ENCODE measurements at regions not wholly inside any gene's neighbourhood (a gene's known extent, or its start where the extent isn't known, plus 50 kb on each side); places are given as distances from the start of the nearest gene placed in this dataset.
A peak's percentile ranks its signal among the peaks of the same experiment; 100 is the strongest.

GRCh38 chr4:157728215-157728614 is 444.6 kb downstream of the GASK1B start:
- Histone ChIP-seq H2BK12ac (ENCODE audit: low read length) (no peak overlapping the region), H3K23ac (ENCODE audit: low read depth, low read length, poor library complexity) (no peak overlapping the region), H4K91ac (ENCODE audit: low read depth, low read length, poor library complexity) (no peak overlapping the region), H3K9ac (ENCODE audit: low read depth, low read length, poor library complexity) (no peak overlapping the region), H4K8ac (ENCODE audit: low read depth, low read length) (no peak overlapping the region), H2AFZ (ENCODE audit: low read length) (no peak overlapping the region), H3K4me1 (ENCODE audit: control insufficient read depth in 2 of 2, insufficient read depth in 1 of 2, low read depth in 1 of 2, low read length in 2 of 2) (no peaks in the 10 kb centered on the region), H3K4me3 (ENCODE audit: low read length in 2 of 2) (no peak overlapping the region), H3K18ac (ENCODE audit: low read length) (no peak overlapping the region), H3K36me3 (replicated peaks in 1 of 2; ENCODE audit: control insufficient read depth in 2 of 2, insufficient read depth in 2 of 2, low read length in 2 of 2) (no peaks in the 10 kb centered on the region), H3K27ac (replicated peaks; ENCODE audit: low read length) (no peak overlapping the region), H3K79me1 (ENCODE audit: low read depth, low read length) (no peaks in the 10 kb centered on the region), H3K27me3 (ENCODE audit: control insufficient read depth in 3 of 3, insufficient read depth in 3 of 3, low read depth in 1 of 3, low read length in 3 of 3) (no peaks in the 10 kb centered on the region), H3K4ac (ENCODE audit: low read length) (no peak overlapping the region), H3K4me2 (ENCODE audit: insufficient read depth, low read length, poor library complexity, severe bottlenecking) (no peak overlapping the region), H2BK15ac (ENCODE audit: low read length) (no peak overlapping the region), H3K9me3 (replicated peaks in 1 of 2; ENCODE audit: control insufficient read depth in 2 of 2, insufficient read depth in 1 of 2, low read depth in 1 of 2, low read length in 2 of 2) (no peaks in the 10 kb centered on the region), H2BK120ac (ENCODE audit: low read depth, low read length) (no peak overlapping the region), H2AK5ac (ENCODE audit: low read depth, low read length) (no peak overlapping the region), H2BK5ac (ENCODE audit: low read length) (no peak overlapping the region), H3K14ac (ENCODE audit: low read length) (no peak overlapping the region)
- WGBS, 2 donors (ENCODE audit: extremely low coverage in 2 of 2, insufficient read length in 2 of 2, insufficient replicate concordance in 1 of 2) = no CpG with 5 or more reads among the region's 3 CpGs
- no peak for DNase-seq (ENCODE audit: low spot score)

- no peaks in the 10 kb centered on the region for H3K4me1 ChIP-seq (ENCODE audit: control insufficient read depth in 2 of 2, insufficient read depth in 1 of 2, low read depth in 1 of 2, low read length in 2 of 2)
- H2BK120ac ChIP-seq (ENCODE audit: low read depth, low read length) = no peak overlapping the region
- H3K36me3 ChIP-seq (replicated peaks in 1 of 2; ENCODE audit: control insufficient read depth in 2 of 2, insufficient read depth in 2 of 2, low read length in 2 of 2) = no peaks in the 10 kb centered on the region
- H3K9me3 ChIP-seq (replicated peaks in 1 of 2; ENCODE audit: control insufficient read depth in 2 of 2, insufficient read depth in 1 of 2, low read depth in 1 of 2, low read length in 2 of 2) = no peaks in the 10 kb centered on the region
- WGBS, 2 donors (ENCODE audit: extremely low coverage in 2 of 2, insufficient read length in 2 of 2, insufficient replicate concordance in 1 of 2) = no CpG with 5 or more reads among the region's 2 CpGs
- no peaks in the 10 kb centered on the region for H3K79me1 ChIP-seq (ENCODE audit: low read depth, low read length)
- H3K14ac ChIP-seq (ENCODE audit: low read length) = no peak overlapping the region
- H2BK12ac ChIP-seq (ENCODE audit: low read length) = no peak overlapping the region
- no peak overlapping the region for H4K8ac ChIP-seq (ENCODE audit: low read depth, low read length)
- no peak for DNase-seq (ENCODE audit: low spot score)
- H3K4me3 ChIP-seq (ENCODE audit: low read length in 2 of 2) = peak overlapping the region in 1 of 2 donors; percentile 22
- H3K4me2 ChIP-seq (ENCODE audit: insufficient read depth, low read length, poor library complexity, severe bottlenecking) = no peak overlapping the region
- H3K9ac ChIP-seq (ENCODE audit: low read depth, low read length, poor library complexity) = no peak overlapping the region
- no peak overlapping the region for H3K18ac ChIP-seq (ENCODE audit: low read length)
- peak overlapping the region; percentile 18 for H2AFZ ChIP-seq (ENCODE audit: low read length)
- no peak overlapping the region for H3K27ac ChIP-seq (replicated peaks; ENCODE audit: low read length)
- H2BK15ac ChIP-seq (ENCODE audit: low read length) = no peak overlapping the region
- H3K23ac ChIP-seq (ENCODE audit: low read depth, low read length, poor library complexity) = no peak overlapping the region
- H2AK5ac ChIP-seq (ENCODE audit: low read depth, low read length) = no peak overlapping the region
- no peak overlapping the region for H2BK5ac ChIP-seq (ENCODE audit: low read length)
- no peaks in the 10 kb centered on the region for H3K27me3 ChIP-seq (ENCODE audit: control insufficient read depth in 3 of 3, insufficient read depth in 3 of 3, low read depth in 1 of 3, low read length in 3 of 3)
- H3K4ac ChIP-seq (ENCODE audit: low read length) = no peak overlapping the region
- H4K91ac ChIP-seq (ENCODE audit: low read depth, low read length, poor library complexity) = no peak overlapping the region
Measured at GRCh38 chr4:157727163-157727562, 445.7 kb downstream of the GASK1B start.

DNA sequence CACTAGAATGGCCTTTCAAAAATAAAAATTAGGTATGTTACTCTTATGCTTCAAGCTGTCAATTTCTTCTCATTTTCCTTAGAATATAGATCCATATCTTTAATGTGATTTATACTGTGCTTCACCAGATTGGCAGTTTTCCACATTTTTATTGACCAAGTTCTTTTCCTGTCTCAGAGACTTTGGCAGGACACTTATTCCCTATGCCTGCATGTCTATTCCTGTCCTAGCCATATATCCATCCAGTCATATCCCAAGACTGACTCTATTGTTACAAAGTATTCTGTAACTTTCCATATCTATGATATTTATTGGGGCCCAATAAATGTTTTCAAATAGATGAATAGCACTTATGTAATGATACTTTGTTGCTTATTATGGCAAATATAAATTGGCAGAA is 450.7 kb downstream of the GASK1B start:
- no peak overlapping the region for H3K14ac ChIP-seq (ENCODE audit: low read length)
- H3K9ac ChIP-seq (ENCODE audit: low read depth, low read length, poor library complexity) = no peak overlapping the region
- no peak overlapping the region for H3K18ac ChIP-seq (ENCODE audit: low read length)
- H3K23ac ChIP-seq (ENCODE audit: low read depth, low read length, poor library complexity) = no peak overlapping the region
- H3K79me1 ChIP-seq (ENCODE audit: low read depth, low read length) = no peaks in the 10 kb centered on the region
- H4K8ac ChIP-seq (ENCODE audit: low read depth, low read length) = no peak overlapping the region
- no peak overlapping the region for H2BK15ac ChIP-seq (ENCODE audit: low read length)
- no peaks in the 10 kb centered on the region for H3K27me3 ChIP-seq (ENCODE audit: control insufficient read depth in 3 of 3, insufficient read depth in 3 of 3, low read depth in 1 of 3, low read length in 3 of 3)
- no peak overlapping the region for H3K4ac ChIP-seq (ENCODE audit: low read length)
- no peak for DNase-seq (ENCODE audit: low spot score)
- H4K91ac ChIP-seq (ENCODE audit: low read depth, low read length, poor library complexity) = no peak overlapping the region
- no peak overlapping the region for H2AK5ac ChIP-seq (ENCODE audit: low read depth, low read length)
- no peak overlapping the region for H2AFZ ChIP-seq (ENCODE audit: low read length)
- H3K9me3 ChIP-seq (replicated peaks in 1 of 2; ENCODE audit: control insufficient read depth in 2 of 2, insufficient read depth in 1 of 2, low read depth in 1 of 2, low read length in 2 of 2) = no peaks in the 10 kb centered on the region
- H3K4me2 ChIP-seq (ENCODE audit: insufficient read depth, low read length, poor library complexity, severe bottlenecking) = no peak overlapping the region
- no peak overlapping the region for H2BK120ac ChIP-seq (ENCODE audit: low read depth, low read length)
- H2BK5ac ChIP-seq (ENCODE audit: low read length) = no peak overlapping the region
- H2BK12ac ChIP-seq (ENCODE audit: low read length) = no peak overlapping the region
- H3K27ac ChIP-seq (replicated peaks; ENCODE audit: low read length) = no peak overlapping the region
- H3K4me3 ChIP-seq (ENCODE audit: low read length in 2 of 2) = no peak overlapping the region
- H3K4me1 ChIP-seq (ENCODE audit: control insufficient read depth in 2 of 2, insufficient read depth in 1 of 2, low read depth in 1 of 2, low read length in 2 of 2) = no peaks in the 10 kb centered on the region
- no peaks in the 10 kb centered on the region for H3K36me3 ChIP-seq (replicated peaks in 1 of 2; ENCODE audit: control insufficient read depth in 2 of 2, insufficient read depth in 2 of 2, low read length in 2 of 2)

DNA sequence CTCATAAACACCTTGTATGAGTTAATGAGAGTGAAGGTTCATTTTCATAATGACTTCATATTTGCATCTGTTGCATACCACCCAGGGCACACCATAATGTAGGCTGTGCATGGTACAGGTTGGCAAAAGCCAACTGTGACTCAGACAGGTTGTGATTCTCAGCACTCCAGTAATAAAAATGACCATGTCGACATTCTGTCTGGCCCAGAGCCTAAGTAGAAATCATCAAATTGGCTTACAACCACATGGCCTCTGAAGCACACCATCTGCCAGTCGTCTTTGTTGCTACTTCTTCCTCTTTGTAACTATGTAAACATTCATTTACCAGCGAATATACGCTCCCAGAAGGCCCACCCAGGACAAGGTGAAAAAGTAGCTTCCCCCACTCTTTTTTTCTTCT is 459.5 kb downstream of the GASK1B start:
- Histone ChIP-seq H3K4ac (ENCODE audit: low read length) (no peak overlapping the region), H3K4me3 (ENCODE audit: low read length in 2 of 2) (no peak overlapping the region), H3K14ac (ENCODE audit: low read length) (no peak overlapping the region), H2BK5ac (ENCODE audit: low read length) (no peak overlapping the region), H3K27ac (replicated peaks; ENCODE audit: low read length) (no peak overlapping the region), H4K8ac (ENCODE audit: low read depth, low read length) (no peak overlapping the region), H3K27me3 (ENCODE audit: control insufficient read depth in 3 of 3, insufficient read depth in 3 of 3, low read depth in 1 of 3, low read length in 3 of 3) (no peaks in the 10 kb centered on the region), H2AFZ (ENCODE audit: low read length) (no peak overlapping the region), H2BK120ac (ENCODE audit: low read depth, low read length) (no peak overlapping the region), H3K4me1 (ENCODE audit: control insufficient read depth in 2 of 2, insufficient read depth in 1 of 2, low read depth in 1 of 2, low read length in 2 of 2) (no peaks in the 10 kb centered on the region), H2BK12ac (ENCODE audit: low read length) (no peak overlapping the region), H3K23ac (ENCODE audit: low read depth, low read length, poor library complexity) (no peak overlapping the region), H3K79me1 (ENCODE audit: low read depth, low read length) (no peaks in the 10 kb centered on the region), H3K9ac (ENCODE audit: low read depth, low read length, poor library complexity) (no peak overlapping the region), H3K36me3 (replicated peaks in 1 of 2; ENCODE audit: control insufficient read depth in 2 of 2, insufficient read depth in 2 of 2, low read length in 2 of 2) (no peaks in the 10 kb centered on the region), H3K4me2 (ENCODE audit: insufficient read depth, low read length, poor library complexity, severe bottlenecking) (no peak overlapping the region), H2AK5ac (ENCODE audit: low read depth, low read length) (no peak overlapping the region), H4K91ac (ENCODE audit: low read depth, low read length, poor library complexity) (no peak overlapping the region), H3K9me3 (replicated peaks in 1 of 2; ENCODE audit: control insufficient read depth in 2 of 2, insufficient read depth in 1 of 2, low read depth in 1 of 2, low read length in 2 of 2) (no peaks in the 10 kb centered on the region), H2BK15ac (ENCODE audit: low read length) (no peak overlapping the region), H3K18ac (ENCODE audit: low read length) (no peak overlapping the region)
- no CpG with 5 or more reads among the region's 4 CpGs for WGBS, 2 donors (ENCODE audit: extremely low coverage in 2 of 2, insufficient read length in 2 of 2, insufficient replicate concordance in 1 of 2)
- no peak for DNase-seq (ENCODE audit: low spot score)
